ENCODE measurements at regions not wholly inside any gene's neighbourhood (a gene's known extent, or its start where the extent isn't known, plus 50 kb on each side); places are given as distances from the start of the nearest gene placed in this dataset.

GRCh38 chr2:82539280-82539621 is 1919.8 kb downstream of the SUCLG1 start:
- TF ChIP-seq CTCF (IDR thresholded peaks at IDR 0.05; ENCODE audit: low read length) (no peak), EZH2 (optimal IDR thresholded peaks at IDR 0.05; ENCODE audit: low read depth, low read length) (no peak)
